ENCODE measurements at regions not wholly inside any gene's neighbourhood (a gene's known extent, or its start where the extent isn't known, plus 50 kb on each side); places are given as distances from the start of the nearest gene placed in this dataset.

- WGBS, 2 donors: 87 to 94% methylated on average over 3 of the region's 3 CpGs
- DNase-seq (no peak), ATAC-seq (ENCODE audit: insufficient read depth, low FRiP score) (no peak)
- Histone ChIP-seq H3K27me3 (ENCODE audit: control insufficient read depth in 3 of 3, insufficient read depth in 3 of 3, low read length in 2 of 3) (no peaks in the 10 kb centered on the region), H3K4me1 (ENCODE audit: control insufficient read depth in 5 of 5, insufficient read depth in 5 of 5, low read length in 5 of 5) (peaks cover 0 to 8% (median under 1%) of the 10 kb centered on the region in 5 donors), H3K9me3 (ENCODE audit: control insufficient read depth in 4 of 4, insufficient read depth in 3 of 4, low read length in 3 of 4) (no peaks in the 10 kb centered on the region), H3K27ac (ENCODE audit: low read depth in 1 of 2, low read length in 1 of 2) (no peak overlapping the region), H3K9ac (ENCODE audit: insufficient read depth in 1 of 2, low read length in 2 of 2) (no peak overlapping the region), H3K4me3 (no peak overlapping the region), H3K36me3 (ENCODE audit: control insufficient read depth in 4 of 4, insufficient read depth in 4 of 4, low read length in 4 of 4) (no peaks in the 10 kb centered on the region)
- TF ChIP-seq CTCF (IDR thresholded peaks at IDR 0.05; ENCODE audit: control extremely low read depth, extremely low read depth): no peak
These were observed 344.6 kb upstream of the ARID1B start for GRCh38 chr6:156432543-156432942.

DNA sequence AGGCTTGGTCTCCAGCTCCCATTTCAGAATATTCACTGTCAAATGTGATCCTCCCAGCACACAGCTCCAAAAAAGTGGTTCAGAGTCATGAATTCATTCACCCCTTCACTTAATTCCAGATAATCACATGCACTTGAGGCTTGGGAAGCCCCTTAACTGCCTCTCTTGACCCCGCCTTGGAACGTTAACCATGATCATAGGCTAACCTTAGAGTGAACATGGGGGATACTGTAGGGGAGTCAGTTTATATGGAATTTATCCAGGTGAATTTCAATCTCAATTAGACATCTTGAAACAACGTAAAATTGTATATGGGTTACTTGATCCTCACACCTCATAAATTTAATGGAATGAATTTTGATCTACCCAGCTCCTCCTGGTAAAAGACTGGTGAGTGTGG is 346.8 kb upstream of the ARID1B start:
- no peak for DNase-seq
- Histone ChIP-seq H3K4me1 (ENCODE audit: control insufficient read depth in 5 of 5, insufficient read depth in 5 of 5, low read length in 5 of 5) (no peaks in the 10 kb centered on the region), H3K9ac (ENCODE audit: insufficient read depth in 1 of 2, low read length in 2 of 2) (no peak overlapping the region), H3K27me3 (ENCODE audit: control insufficient read depth in 3 of 3, insufficient read depth in 3 of 3, low read length in 2 of 3) (no peaks in the 10 kb centered on the region), H3K36me3 (ENCODE audit: control insufficient read depth in 4 of 4, insufficient read depth in 4 of 4, low read length in 4 of 4) (no peaks in the 10 kb centered on the region), H3K27ac (ENCODE audit: low read depth in 1 of 2, low read length in 1 of 2) (no peak overlapping the region), H3K4me3 (no peak overlapping the region), H3K9me3 (ENCODE audit: control insufficient read depth in 4 of 4, insufficient read depth in 3 of 4, low read length in 3 of 4) (no peaks in the 10 kb centered on the region)
- ATAC-seq (ENCODE audit: insufficient read depth, low FRiP score): no peak
- no peak for TF ChIP-seq CTCF (IDR thresholded peaks at IDR 0.05; ENCODE audit: control extremely low read depth, extremely low read depth)
- WGBS, 2 donors: 63 to 96% methylated on average over 3 of the region's 3 CpGs

DNA sequence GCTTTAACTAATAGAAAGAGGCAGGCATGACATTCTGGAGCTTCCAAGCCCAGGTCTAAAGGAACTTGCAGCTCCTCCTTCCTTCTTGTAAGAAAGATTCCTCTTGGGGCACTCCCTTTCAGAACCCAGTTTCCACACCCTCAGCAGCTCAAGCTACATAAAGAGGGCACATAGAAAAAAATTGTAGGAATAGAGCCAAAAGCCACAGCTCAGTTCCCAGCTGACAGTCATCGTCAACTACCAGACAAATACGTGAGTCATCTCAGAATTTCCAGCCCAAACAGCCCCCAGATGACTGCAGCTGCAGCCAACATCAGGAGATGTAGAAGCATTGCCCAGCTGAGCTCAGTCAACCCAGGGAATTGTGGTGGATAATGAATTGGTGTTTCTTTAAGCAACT is 349.8 kb upstream of the ARID1B start:
- 40 to 44% methylated on average over 2 of the region's 2 CpGs for whole genome bisulfite sequencing, 2 donors
- ATAC-seq (ENCODE audit: insufficient read depth, low FRiP score) (no peak), DNase-seq (peak in 2 of 3 donors; percentile 13 to 24)
- Histone ChIP-seq H3K36me3 (ENCODE audit: control insufficient read depth in 4 of 4, insufficient read depth in 4 of 4, low read length in 4 of 4) (no peaks in the 10 kb centered on the region), H3K4me3 (no peak overlapping the region), H3K4me1 (ENCODE audit: control insufficient read depth in 5 of 5, insufficient read depth in 5 of 5, low read length in 5 of 5) (no peaks in the 10 kb centered on the region), H3K9me3 (ENCODE audit: control insufficient read depth in 4 of 4, insufficient read depth in 3 of 4, low read length in 3 of 4) (peaks cover 0 to 8% (median 4%) of the 10 kb centered on the region in 4 donors), H3K9ac (ENCODE audit: insufficient read depth in 1 of 2, low read length in 2 of 2) (no peak overlapping the region), H3K27me3 (ENCODE audit: control insufficient read depth in 3 of 3, insufficient read depth in 3 of 3, low read length in 2 of 3) (no peaks in the 10 kb centered on the region), H3K27ac (ENCODE audit: low read depth in 1 of 2, low read length in 1 of 2) (no peak overlapping the region)
- TF ChIP-seq CTCF (IDR thresholded peaks at IDR 0.05; ENCODE audit: control extremely low read depth, extremely low read depth): no peak

DNA sequence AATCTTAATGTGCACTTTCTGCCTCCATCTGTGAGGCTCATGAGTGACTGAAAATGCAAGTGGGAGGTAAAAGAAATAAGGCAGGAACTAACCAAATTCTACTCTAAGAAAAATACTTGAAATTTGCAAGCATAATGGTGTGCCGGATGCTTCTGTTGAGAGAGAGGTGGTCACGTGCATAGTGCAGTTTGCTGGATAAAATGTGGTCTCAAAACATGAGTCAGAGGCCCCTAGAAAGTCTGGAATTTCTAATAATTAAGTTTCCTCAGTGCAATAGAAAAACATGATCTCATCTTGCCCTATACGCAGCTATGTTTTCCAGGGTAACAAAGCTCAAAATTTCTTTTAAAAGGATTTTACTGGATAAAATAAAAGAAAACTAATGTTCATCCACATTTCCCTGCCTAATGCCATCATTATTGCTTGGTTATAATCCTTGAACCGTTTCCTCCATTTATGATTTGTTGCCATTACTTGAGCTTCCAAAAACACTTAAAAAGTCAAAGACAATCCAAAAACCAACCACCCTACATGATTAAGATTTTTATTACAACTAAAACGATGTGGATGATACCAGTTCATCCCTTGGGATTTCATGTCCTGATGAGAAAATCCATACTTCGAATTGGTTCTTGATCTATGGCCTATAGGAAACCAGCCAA is 351.7 kb upstream of the ARID1B start:
- Histone ChIP-seq H3K27me3 (ENCODE audit: control insufficient read depth in 3 of 3, insufficient read depth in 3 of 3, low read length in 2 of 3) (no peaks in the 10 kb centered on the region), H3K27ac (ENCODE audit: low read depth in 1 of 2, low read length in 1 of 2) (no peak overlapping the region), H3K4me3 (no peak overlapping the region), H3K9ac (ENCODE audit: insufficient read depth in 1 of 2, low read length in 2 of 2) (no peak overlapping the region), H3K4me1 (ENCODE audit: control insufficient read depth in 5 of 5, insufficient read depth in 5 of 5, low read length in 5 of 5) (no peaks in the 10 kb centered on the region), H3K9me3 (ENCODE audit: control insufficient read depth in 4 of 4, insufficient read depth in 3 of 4, low read length in 3 of 4) (peaks cover 0 to 10% (median 4%) of the 10 kb centered on the region in 4 donors), H3K36me3 (ENCODE audit: control insufficient read depth in 4 of 4, insufficient read depth in 4 of 4, low read length in 4 of 4) (no peaks in the 10 kb centered on the region)
- WGBS, 2 donors: 79 to 86% methylated on average over 6 of the region's 6 CpGs
- ATAC-seq (ENCODE audit: insufficient read depth, low FRiP score) (no peak), DNase-seq (no peak)
- no peak for TF ChIP-seq CTCF (IDR thresholded peaks at IDR 0.05; ENCODE audit: control extremely low read depth, extremely low read depth)
